Mesodermal cell (in vitro differentiated cells): ENCODE measurements at regions not wholly inside any gene's neighbourhood (a gene's known extent, or its start where the extent isn't known, plus 50 kb on each side); places are given as distances from the start of the nearest gene placed in this dataset.

ENCODE experiments used
- H3K27ac ChIP-seq: 2 replicates; pipeline ENCODE4 v1.7.0; 2013; ENCODE audit warnings: mild to moderate bottlenecking, low read depth, low read length, moderate library complexity; ENCODE audit not compliant: severe bottlenecking
- H3K36me3 ChIP-seq: 2 replicates; pipeline ENCODE4 v1.7.1; 2013; ENCODE audit warnings: mild to moderate bottlenecking, low read length, moderate library complexity; ENCODE audit not compliant: control insufficient read depth, insufficient read depth
- H3K4me1 ChIP-seq: one replicate; pipeline ENCODE4 v1.7.1; 2013; ENCODE audit warnings: mild to moderate bottlenecking, low read length; ENCODE audit not compliant: insufficient read depth, control insufficient read depth, poor library complexity, severe bottlenecking
- H3K4me3 ChIP-seq: 2 replicates; pipeline ENCODE4 v1.7.0; 2013; ENCODE audit warnings: low read length, control low read depth, mild to moderate bottlenecking; ENCODE audit not compliant: insufficient read depth, poor library complexity, severe bottlenecking; ENCODE audit errors: extremely low read depth
- H3K9me3 ChIP-seq: 2 replicates; pipeline ENCODE4 v1.7.1; 2013; ENCODE audit warnings: mild to moderate bottlenecking, low read length, moderate library complexity; ENCODE audit not compliant: control insufficient read depth
- WGBS, 2 experiments: methylation state at CpG; one replicate each; pipeline ENCODE4 v1.1.5; 2013; ENCODE audit warnings: missing lambda C conversion rate in 2 of 2; ENCODE audit not compliant: insufficient coverage in 2 of 2; 5-methylcytosine and 5-hydroxymethylcytosine counted together

DNA sequence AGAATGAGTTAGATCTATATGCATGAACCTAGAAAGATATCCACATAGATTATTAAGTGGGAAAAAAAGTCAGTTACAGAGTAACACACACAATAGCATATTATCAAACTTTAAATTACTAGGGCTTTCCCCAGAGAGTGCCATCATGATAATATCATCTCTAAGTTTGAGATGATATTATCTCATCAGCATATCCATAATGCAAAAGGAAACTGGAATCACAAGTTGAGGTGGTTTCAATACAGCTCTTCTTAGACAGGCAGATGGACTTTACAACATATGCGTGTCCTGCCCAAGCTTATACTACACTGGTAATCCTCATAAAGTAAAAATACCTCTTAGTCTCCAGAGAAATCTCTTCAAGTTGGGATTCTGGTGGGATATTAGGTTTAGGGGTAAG is 236.2 kb upstream of the SERP2 start:
- WGBS, 2 experiments = no CpG with 5 or more reads among the region's 1 CpG

DNA sequence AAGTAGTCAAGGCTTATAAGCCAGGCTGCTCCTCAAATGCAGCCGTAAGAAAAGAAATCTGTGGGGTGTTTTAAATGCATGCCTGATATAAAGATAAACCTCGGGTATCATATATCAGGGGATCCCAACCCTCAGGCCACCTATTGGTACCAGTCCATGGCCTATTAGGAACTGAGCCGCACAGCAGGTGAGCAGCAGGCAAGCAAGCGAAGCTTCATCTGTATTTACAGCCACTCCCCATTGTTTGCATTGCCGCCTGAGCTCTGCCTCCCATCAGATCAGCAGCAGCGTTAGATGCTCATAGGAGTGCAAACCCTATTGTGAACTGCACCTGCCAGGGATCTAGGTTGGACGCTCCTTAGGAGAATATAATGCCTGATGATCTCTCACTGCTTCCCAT is 233.5 kb upstream of the SERP2 start:
- Histone ChIP-seq H3K9me3 (no peaks in the 10 kb centered on the region), H3K36me3 (no peaks in the 10 kb centered on the region), H3K4me1 (peaks cover 5% of the 10 kb centered on the region), H3K4me3 (no peak overlapping the region), H3K27ac (no peak overlapping the region)
- WGBS, 2 experiments = 49 to 60% methylated on average over 5 to 6 of the region's 7 CpGs

More for the DNA sequence above, 236.2 kb upstream of the SERP2 start:
- H3K36me3 ChIP-seq = no peaks in the 10 kb centered on the region
- H3K9me3 ChIP-seq = no peaks in the 10 kb centered on the region
- peaks cover 6% of the 10 kb centered on the region for H3K4me1 ChIP-seq
- no peak overlapping the region for H3K27ac ChIP-seq
- H3K4me3 ChIP-seq = no peak overlapping the region

DNA sequence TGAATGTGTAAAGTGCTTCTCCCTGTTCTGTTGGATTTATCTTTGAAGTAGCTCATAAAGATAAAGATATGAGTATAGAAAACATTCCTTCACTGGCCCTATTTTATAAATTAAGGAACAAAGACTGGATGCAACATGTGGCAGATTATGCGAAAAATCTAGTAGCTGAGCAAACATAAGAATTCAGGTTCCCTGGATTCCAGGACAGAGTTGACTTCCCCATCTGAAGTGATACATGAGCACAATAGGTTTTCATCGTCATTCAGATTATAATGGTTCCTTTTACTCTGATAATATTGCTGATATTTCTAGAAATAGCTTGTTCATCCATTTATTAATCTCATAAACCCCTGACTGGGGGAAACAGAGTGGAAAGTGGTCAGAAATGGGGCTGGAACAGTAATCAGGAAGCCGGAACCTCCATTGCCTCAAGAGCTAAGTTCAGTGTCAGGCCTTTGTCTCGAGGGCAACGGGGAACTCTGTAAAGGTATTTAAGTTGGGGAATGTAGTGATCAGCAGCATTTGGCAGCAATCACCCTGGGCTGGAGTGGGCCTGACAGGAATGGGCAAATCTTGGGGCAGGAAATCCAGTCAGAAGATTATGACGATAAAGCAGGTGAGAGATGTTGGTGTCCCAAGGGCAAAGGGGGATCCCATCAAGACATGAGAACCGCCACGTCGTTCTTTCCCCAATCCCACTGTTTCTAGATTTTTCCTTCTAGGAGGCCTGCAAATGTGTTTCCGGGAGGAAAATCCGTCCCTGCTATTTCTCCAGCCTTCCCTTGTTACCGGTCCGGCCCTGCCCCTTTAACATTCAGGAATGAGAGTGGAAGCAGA is 232.5 kb upstream of the SERP2 start:
- Histone ChIP-seq H3K4me3 (peak overlapping the region; percentile 55), H3K4me1 (peaks cover 5% of the 10 kb centered on the region), H3K27ac (peak overlapping the region; percentile 95), H3K36me3 (no peaks in the 10 kb centered on the region), H3K9me3 (no peaks in the 10 kb centered on the region)
- WGBS, 2 experiments = 42 to 60% methylated on average over 9 to 11 of the region's 13 CpGs

GRCh38 chr13:44141725-44142539 is 231.7 kb upstream of the SERP2 start:
- Histone ChIP-seq H3K36me3 (no peaks in the 10 kb centered on the region), H3K4me3 (peak overlapping the region; percentile 55), H3K27ac (peak overlapping the region; percentile 95), H3K4me1 (peaks cover 5% of the 10 kb centered on the region), H3K9me3 (no peaks in the 10 kb centered on the region)
- WGBS, 2 experiments = 1 to 2% methylated on average over 32 to 41 of the region's 84 CpGs

DNA sequence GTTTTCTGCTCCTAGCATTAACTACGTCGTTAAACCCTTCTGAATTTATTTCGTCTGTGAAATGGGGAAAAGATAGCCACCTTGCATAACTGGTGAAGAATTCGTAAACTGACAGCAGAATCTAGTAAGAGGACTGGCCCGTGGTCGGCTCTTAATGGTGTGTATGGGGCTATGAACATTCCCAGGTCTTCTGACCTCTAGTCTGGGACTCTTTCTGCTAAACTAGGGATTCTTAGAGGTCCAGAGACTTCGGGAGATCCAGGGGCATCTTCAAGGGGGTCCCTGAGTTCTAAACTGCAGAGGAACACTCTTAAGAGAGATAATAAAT is 231.1 kb upstream of the SERP2 start:
- 18 to 25% methylated on average over 3 to 4 of the region's 7 CpGs for whole genome bisulfite sequencing, 2 experiments
- H3K27ac ChIP-seq = peak overlapping the region; percentile 57
- H3K4me1 ChIP-seq = peaks cover 5% of the 10 kb centered on the region
- H3K9me3 ChIP-seq = no peaks in the 10 kb centered on the region
- H3K4me3 ChIP-seq = peak overlapping the region; percentile 46
- H3K36me3 ChIP-seq = no peaks in the 10 kb centered on the region

- no peak overlapping the region for H3K27ac ChIP-seq
Measured at GRCh38 chr13:44142941-44143665, 230.5 kb upstream of the SERP2 start.

GRCh38 chr13:44146138-44146537 is 227.5 kb upstream of the SERP2 start:
- Histone ChIP-seq H3K4me3 (no peak overlapping the region), H3K27ac (no peak overlapping the region), H3K9me3 (no peaks in the 10 kb centered on the region), H3K4me1 (peaks cover 5% of the 10 kb centered on the region), H3K36me3 (no peaks in the 10 kb centered on the region)
- WGBS, 2 experiments = 83 to 100% methylated on average over 1 of the region's 1 CpG

More at GRCh38 chr13:44142941-44143665, 230.5 kb upstream of the SERP2 start:
- H3K4me1 ChIP-seq = peaks cover 5% of the 10 kb centered on the region
- 58% methylated on average over 2 of the region's 4 CpGs; no CpG with 5 or more reads in 1 of the 2 experiments for WGBS, 2 experiments
- H3K9me3 ChIP-seq = no peaks in the 10 kb centered on the region
- no peaks in the 10 kb centered on the region for H3K36me3 ChIP-seq
- peak overlapping the region; percentile 46 for H3K4me3 ChIP-seq

GRCh38 chr13:44147233-44147632 is 226.4 kb upstream of the SERP2 start:
- WGBS, 2 experiments = 92 to 100% methylated on average over 2 of the region's 2 CpGs
- Histone ChIP-seq H3K36me3 (no peaks in the 10 kb centered on the region), H3K27ac (no peak overlapping the region)

DNA sequence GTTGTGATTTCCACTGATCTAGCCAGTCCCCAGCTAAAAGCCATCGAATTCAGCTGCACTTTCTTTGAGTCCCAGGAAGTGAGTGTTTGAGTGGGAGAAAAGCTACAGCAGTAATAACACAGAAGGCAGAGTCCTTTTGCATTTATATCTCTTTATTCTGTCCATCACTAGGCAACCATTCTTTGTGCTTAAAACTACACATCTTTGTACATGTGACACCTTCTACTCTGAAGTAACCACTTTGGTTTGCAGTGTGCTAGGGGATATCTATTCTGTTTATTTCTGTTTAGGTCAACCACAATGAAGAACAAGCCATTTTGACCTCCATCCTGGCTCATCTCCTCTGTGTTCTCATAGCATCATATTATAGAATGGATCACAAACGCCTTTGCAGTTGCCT is 226.0 kb upstream of the SERP2 start:
- no peaks in the 10 kb centered on the region for H3K36me3 ChIP-seq
- peaks cover 5% of the 10 kb centered on the region for H3K4me1 ChIP-seq
- no peak overlapping the region for H3K4me3 ChIP-seq
- WGBS, 2 experiments = 88 to 92% methylated on average over 1 of the region's 2 CpGs
- no peak overlapping the region for H3K27ac ChIP-seq
- H3K9me3 ChIP-seq = no peaks in the 10 kb centered on the region

More at GRCh38 chr13:44147233-44147632, 226.4 kb upstream of the SERP2 start:
- no peak overlapping the region for H3K4me3 ChIP-seq
- no peaks in the 10 kb centered on the region for H3K9me3 ChIP-seq
- peaks cover 5% of the 10 kb centered on the region for H3K4me1 ChIP-seq

DNA sequence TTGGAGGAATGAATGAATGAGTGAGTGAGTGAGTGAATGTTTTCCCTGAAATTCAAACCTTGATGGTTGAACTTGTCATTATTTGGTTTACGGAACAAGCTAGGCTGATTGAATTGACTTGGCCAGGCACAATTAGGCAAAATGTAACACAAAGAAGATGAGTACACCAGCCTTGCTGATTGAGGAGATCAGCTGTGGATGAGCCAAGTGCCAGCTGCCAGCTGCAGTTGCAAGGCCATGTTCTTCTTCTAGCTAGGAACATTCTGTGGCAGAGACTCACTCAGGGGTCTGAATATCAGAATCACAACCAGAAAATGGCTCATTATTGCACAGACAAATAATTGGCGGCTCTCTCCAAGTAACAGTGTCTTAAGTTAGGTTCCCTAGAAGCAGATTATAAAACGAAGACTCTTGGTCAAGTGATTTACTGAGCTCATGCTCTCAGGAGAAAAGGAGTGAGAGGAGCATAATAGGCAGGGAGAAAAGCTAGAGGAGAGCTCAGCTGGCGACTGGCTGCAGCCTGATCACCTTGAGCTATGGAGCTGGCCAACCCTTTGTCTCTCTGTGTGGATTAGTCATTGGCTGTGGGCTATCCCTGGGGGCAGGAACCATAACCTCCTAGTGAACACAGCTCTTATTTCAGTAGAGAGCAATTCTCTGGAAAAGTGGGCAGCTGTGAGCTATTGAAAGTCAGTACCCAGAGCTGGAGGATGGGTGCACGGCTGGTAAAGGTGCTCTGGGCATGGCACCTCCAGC is 225.3 kb upstream of the SERP2 start:
- Histone ChIP-seq H3K36me3 (no peaks in the 10 kb centered on the region), H3K9me3 (no peaks in the 10 kb centered on the region), H3K4me3 (no peak overlapping the region), H3K4me1 (peaks cover 5% of the 10 kb centered on the region), H3K27ac (no peak overlapping the region)
- WGBS, 2 experiments = 97 to 98% methylated on average over 4 to 5 of the region's 5 CpGs
